GM21423 (cell line): ENCODE measurements at regions not wholly inside any gene's neighbourhood (a gene's known extent, or its start where the extent isn't known, plus 50 kb on each side); places are given as distances from the start of the nearest gene placed in this dataset.

Source experiments
- ATAC-seq: cut with Tn5 transposase; IDR thresholded peaks from one replicate; pipeline ENCODE4 v1.9.1; 2021; ENCODE audit warnings: mild to moderate bottlenecking, moderate library complexity; ENCODE audit not compliant: unreplicated experiment

GRCh38 chr7:88700725-88701124, 58.8 kb upstream of the ZNF804B start:
- ATAC-seq = peak; percentile 31

- ATAC-seq = no peak
Observed at GRCh38 chr7:88694207-88694606, 65.3 kb upstream of the ZNF804B start.

- ATAC-seq = no peak
Observed at GRCh38 chr7:88693131-88693530, 66.4 kb upstream of the ZNF804B start.

DNA sequence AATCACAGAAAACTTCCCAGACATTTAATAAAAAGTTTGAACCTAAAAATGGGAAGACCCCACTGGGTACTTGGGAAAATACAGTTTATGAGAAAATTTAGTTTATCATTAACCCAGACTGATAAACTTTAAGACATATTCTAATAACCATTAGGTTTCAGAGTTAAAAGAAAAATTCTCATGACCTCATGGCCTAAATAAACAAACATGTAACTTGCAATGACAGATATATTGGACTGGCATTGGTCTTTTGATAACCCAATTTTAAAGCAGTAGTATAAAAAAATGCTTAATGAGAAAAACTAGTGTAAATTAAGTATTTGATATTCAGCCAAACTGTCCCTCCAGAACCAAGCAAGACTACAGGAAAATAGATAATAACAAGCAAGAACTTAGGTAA, 67.0 kb upstream of the ZNF804B start:
- ATAC-seq = no peak

- ATAC-seq = no peak
Observed at GRCh38 chr7:88689821-88690220, 69.7 kb upstream of the ZNF804B start.

- ATAC-seq = no peak
Observed at GRCh38 chr7:88688222-88688621, 71.3 kb upstream of the ZNF804B start.

DNA sequence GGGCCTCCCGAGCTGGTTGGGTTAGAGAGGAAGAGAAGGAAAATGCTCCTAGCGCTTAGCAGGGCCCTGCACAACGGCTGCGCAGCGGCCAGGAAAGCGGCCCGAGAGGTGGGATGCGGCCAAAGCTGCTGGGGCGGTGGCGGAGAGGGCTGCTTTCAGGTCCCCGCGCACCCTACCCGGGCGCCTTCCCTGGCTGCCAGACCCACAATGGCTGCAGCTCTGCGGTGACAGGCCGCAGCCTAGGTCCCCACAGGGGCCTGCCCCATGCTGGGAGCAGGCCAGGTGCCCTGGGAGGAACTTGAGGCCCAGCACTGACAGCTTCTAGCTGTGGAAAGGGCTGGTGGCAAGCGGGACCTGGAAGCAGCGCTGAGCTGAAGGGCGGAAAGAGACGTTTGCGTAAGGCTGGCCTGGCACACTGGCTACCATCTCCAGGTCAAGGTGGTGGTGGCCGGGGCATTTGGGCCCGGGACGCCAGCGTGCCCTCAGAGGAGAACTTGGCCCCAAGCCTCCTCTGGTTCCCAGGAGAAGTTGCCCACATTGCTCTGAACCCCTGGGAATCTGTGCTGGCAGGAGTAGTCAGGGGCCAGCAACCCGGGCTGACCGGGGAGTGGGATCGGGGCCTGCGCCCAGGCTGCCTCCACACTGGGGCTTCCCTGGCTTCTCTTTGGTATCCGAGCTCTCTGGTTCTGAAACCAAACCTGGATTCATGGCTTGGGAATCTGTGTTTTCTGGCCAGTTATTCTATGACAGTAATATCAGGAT, 72.9 kb upstream of the ZNF804B start:
- ATAC-seq = no peak

- no peak for ATAC-seq
Observed at GRCh38 chr7:88681682-88682081, 77.8 kb upstream of the ZNF804B start.

DNA sequence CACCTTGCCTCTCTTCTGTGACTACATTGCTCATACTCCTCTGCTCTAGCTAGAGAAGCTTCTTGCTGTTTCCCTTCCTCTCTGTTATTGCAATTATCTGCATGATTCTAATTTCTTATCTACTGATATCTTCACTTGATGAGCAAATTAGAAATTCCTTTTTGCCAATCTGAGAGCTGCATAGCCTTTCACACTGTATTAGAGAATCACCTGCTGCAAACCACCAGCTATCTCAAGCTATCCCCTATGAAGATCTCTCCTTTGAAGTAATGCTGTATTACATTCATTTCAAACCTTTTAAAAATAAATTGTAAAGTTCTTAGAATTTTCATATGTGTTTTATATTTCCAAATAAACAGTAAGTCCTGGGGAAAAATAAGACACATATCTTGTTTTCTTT, 89.0 kb upstream of the ZNF804B start:
- no peak for ATAC-seq

DNA sequence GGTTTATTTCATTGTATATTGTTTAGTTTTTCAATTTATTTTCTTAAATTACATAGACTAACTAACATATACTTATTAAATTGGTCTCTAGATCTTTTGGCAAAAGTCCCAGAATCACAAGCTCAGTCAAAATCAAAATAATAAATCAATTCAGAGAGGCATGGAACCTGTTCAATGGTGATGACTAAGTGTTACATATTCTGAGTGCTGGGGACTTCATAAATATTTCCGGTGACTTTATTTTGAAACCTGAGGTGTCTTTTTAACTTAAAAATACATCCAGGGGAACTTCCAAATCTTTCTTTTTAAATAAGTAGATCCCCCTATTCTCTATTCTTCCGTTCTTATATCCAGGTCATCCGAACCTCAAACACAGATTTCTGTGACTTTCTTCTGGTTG, 89.6 kb upstream of the ZNF804B start:
- no peak for ATAC-seq

DNA sequence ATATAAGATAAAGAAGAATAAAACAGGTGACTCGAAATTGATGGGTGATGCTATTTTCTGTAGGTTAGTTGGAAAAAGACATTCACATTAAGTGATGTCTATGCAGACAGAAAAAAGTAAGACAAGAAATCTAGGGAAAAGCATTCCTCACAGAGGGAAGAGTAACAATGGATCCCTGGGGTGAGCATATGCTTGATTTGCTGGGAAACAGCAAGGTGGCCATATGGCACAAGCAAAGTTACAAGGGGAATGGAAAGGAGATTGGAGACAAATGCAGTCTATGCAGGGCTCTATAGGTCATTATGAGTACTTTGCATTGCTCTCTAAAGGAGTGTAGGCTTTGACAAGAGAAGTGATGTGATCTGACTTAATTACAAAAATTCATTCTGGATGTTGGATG, 90.9 kb upstream of the ZNF804B start:
- ATAC-seq = no peak

GRCh38 chr7:88666626-88667025, 92.9 kb upstream of the ZNF804B start:
- ATAC-seq = no peak

DNA sequence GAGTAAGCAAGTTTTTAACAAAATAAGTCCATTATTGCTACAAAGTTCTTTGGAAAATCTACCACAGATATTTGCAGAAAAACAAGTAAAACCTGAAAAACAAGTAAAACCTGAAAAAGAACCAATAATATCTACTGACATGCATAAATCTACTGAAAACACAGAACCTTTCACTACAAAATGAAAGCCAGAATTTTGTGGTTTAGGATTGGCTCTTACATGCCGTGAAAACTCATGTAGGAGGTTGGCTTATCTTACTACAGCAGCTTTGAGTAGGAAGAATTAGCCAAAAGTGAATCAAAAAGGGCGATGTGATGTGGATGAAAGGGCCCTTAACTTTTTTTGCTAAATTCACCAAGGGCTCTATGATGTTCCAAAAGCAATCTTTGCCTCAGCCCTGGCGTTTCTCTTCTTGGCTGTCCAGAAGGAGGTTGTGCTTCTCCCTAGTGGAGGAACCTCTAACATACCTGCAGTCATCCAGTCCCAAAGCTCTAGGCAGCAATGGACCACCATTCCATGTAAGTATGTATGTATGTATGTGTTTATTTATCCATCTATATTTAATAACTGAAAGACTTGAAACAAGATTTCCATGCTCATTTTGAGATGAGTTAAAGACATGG, 93.5 kb upstream of the ZNF804B start:
- ATAC-seq = no peak

GRCh38 chr7:88664630-88665233, 94.8 kb upstream of the ZNF804B start:
- no peak for ATAC-seq

DNA sequence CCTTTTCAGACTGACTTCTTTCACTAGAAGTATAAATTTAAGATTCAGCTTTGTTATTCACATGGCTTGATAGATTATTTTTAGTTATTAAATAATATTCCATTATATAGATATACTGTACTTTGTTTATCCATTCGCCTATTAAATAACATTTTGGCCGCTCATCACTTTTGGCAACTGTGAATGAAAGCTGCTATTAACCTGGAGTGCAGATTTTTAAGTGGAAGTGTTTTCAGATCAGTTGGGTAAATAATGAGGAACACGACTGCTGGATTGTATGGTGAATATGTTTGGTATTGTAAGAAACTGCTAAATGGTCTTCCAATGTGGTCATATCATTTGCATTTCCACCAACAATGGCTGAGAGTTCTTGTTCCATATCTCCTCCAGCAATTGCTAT, 97.6 kb upstream of the ZNF804B start:
- ATAC-seq = no peak

- no peak for ATAC-seq
Observed at GRCh38 chr7:88647825-88648224, 111.7 kb upstream of the ZNF804B start.

DNA sequence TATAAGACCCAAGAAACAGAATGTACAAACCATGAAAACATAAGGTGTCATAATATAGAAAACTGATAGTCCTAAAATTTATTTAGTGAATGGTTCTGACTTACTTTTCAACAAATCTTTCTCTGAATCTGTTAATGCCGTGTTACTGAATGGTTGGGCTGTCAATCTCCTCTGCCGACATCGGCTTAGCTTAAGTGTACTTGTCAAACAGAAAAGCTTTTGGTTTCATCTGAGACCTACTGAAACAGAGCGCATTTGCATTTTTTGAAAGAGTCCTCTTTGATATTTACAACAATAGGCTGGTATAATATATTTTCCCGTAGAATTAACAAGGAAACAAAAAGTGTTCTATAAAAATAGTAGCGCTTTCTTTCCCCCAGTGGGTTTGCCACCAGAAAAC, 120.9 kb upstream of the ZNF804B start:
- no peak for ATAC-seq

GRCh38 chr7:88637795-88638194, 121.7 kb upstream of the ZNF804B start:
- no peak for ATAC-seq

- no peak for ATAC-seq
Observed at GRCh38 chr7:88635149-88635548, 124.4 kb upstream of the ZNF804B start.

DNA sequence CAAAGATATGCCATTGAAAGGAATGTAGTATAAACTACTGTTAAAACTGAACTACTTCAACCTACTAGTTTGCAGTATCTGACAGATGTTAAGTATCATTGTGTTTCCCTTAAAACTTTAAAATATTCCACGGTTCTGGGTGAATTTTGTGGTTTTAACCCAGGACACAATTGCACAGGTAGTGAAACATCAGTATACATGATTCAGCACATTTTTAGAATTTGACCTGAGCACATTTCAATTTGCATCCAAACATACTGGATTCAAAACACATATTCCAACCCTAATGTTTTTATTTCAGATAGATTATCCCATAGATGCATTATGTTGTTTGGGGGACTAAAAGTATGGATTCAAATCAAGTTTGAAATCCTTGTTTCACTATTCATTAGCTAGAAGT, 129.9 kb upstream of the ZNF804B start:
- ATAC-seq = no peak

- ATAC-seq = peak; percentile 99
Observed at GRCh38 chr7:88628363-88629085, 131.0 kb upstream of the ZNF804B start.

GRCh38 chr7:88617185-88617584, 142.3 kb upstream of the ZNF804B start:
- no peak for ATAC-seq
